IMR-90 (cell line): ENCODE measurements at regions not wholly inside any gene's neighbourhood (a gene's known extent, or its start where the extent isn't known, plus 50 kb on each side); places are given as distances from the start of the nearest gene placed in this dataset.

Experiments
- ATAC-seq: fragments of 200-7000 bp; cut with Tn5 transposase; 2 replicates; pipeline ENCODE4 v1.9.1; 2020; ENCODE audit warnings: low read depth, mild to moderate bottlenecking, moderate library complexity
- BruUV-seq: library from RNA; stranded (reverse); fragments of 400-500 nt; replicated peaks from 2 replicates; lab custom pipeline; 2021; lab: Mats Ljungman, UMichigan
- CTCF ChIA-PET: fragments of 300-600 bp; formaldehyde crosslinking; extraction: SDS; loops from one replicate; lab custom pipeline; 2021; ENCODE audit warnings: antibody characterized with exemption; lab: Yijun Ruan, JAX
- POLR2A ChIA-PET: fragments of 300-600 bp; sonication (Branson Sonifier 250); formaldehyde crosslinking; loops from one replicate; lab custom pipeline; 2022; ENCODE audit warnings: antibody characterized with exemption; ENCODE audit not compliant: unreplicated experiment; lab: Charles Lee
- DNase-seq: peaks from one replicate; pipeline ENCODE4 v3.0.0; 2013
- H2AFZ ChIP-seq: replicated peaks from 2 replicates; pipeline ENCODE3; 2013; ENCODE audit warnings: low read length, mild to moderate bottlenecking; ENCODE audit not compliant: poor library complexity
- H2AK5ac ChIP-seq: 2 replicates; pipeline ENCODE4 v1.6.1; 2013; ENCODE audit warnings: low read depth, low read length, inconsistent platforms
- H2AK9ac ChIP-seq: replicated peaks from 2 replicates; pipeline ENCODE3; 2013; ENCODE audit warnings: mild to moderate bottlenecking, low read depth, low read length, moderate library complexity; ENCODE audit not compliant: poor library complexity
- H2BK120ac ChIP-seq: 2 replicates; pipeline ENCODE4 v1.6.1; 2013; ENCODE audit warnings: low read depth, low read length, inconsistent platforms
- H2BK15ac ChIP-seq: 3 replicates; pipeline ENCODE4 v1.6.1; 2013; ENCODE audit warnings: low read depth, low read length, inconsistent platforms
- H2BK20ac ChIP-seq: 2 replicates; pipeline ENCODE4 v1.6.1; 2013; ENCODE audit warnings: low read depth, mild to moderate bottlenecking, inconsistent platforms, low read length, moderate library complexity
- H2BK5ac ChIP-seq: 2 replicates; pipeline ENCODE4 v1.6.1; 2013; ENCODE audit warnings: mild to moderate bottlenecking, low read depth, low read length, inconsistent platforms; ENCODE audit not compliant: poor library complexity, severe bottlenecking
- H3K14ac ChIP-seq: replicated peaks from 2 replicates; pipeline ENCODE4 v1.6.1; 2013; ENCODE audit warnings: low read depth, low read length, inconsistent platforms
- H3K18ac ChIP-seq: 2 replicates; pipeline ENCODE4 v1.6.1; 2013; ENCODE audit warnings: low read depth, low read length, control low read depth
- H3K23ac ChIP-seq: 2 replicates; pipeline ENCODE4 v1.6.1; 2013; ENCODE audit warnings: low read depth, low read length, inconsistent platforms
- H3K27ac ChIP-seq: 2 replicates; pipeline ENCODE4 v1.5.1; 2013; ENCODE audit warnings: mild to moderate bottlenecking, control low read depth, low read length; ENCODE audit not compliant: insufficient read depth
- H3K27me3 ChIP-seq: 2 replicates; pipeline ENCODE4 v1.6.1; 2013; ENCODE audit warnings: low read length; ENCODE audit not compliant: control insufficient read depth, insufficient read depth
- H3K36me3 ChIP-seq: 2 replicates; pipeline ENCODE4 v1.6.1; 2013; ENCODE audit warnings: low read length, mixed read lengths; ENCODE audit not compliant: control insufficient read depth, insufficient read depth
- H3K4ac ChIP-seq: 2 replicates; pipeline ENCODE4 v1.6.1; 2013; ENCODE audit warnings: low read depth, low read length, inconsistent platforms
- H3K4me1 ChIP-seq: 2 replicates; pipeline ENCODE4 v1.6.1; 2013; ENCODE audit warnings: low read length, mixed read lengths; ENCODE audit not compliant: control insufficient read depth, insufficient read depth
- H3K4me2 ChIP-seq: 2 replicates; pipeline ENCODE4 v1.6.1; 2013; ENCODE audit warnings: low read depth, mild to moderate bottlenecking, control low read depth, low read length, moderate library complexity
- H3K4me3 ChIP-seq: 2 replicates; pipeline ENCODE4 v1.5.1; 2013; ENCODE audit warnings: low read depth, mild to moderate bottlenecking, control low read depth, low read length, moderate library complexity; ENCODE audit not compliant: insufficient read depth
- H3K56ac ChIP-seq: 2 replicates; pipeline ENCODE4 v1.6.1; 2013; ENCODE audit warnings: low read length, inconsistent platforms; ENCODE audit not compliant: insufficient read depth; ENCODE audit errors: extremely low read depth
- H3K79me1 ChIP-seq, 2 experiments: 2 replicates each; pipeline ENCODE4 v1.6.1; 2013; ENCODE audit warnings: low read length in 2 of 2, inconsistent platforms in 1 of 2, low read depth in 1 of 2
- H3K9ac ChIP-seq: 2 replicates; pipeline ENCODE4 v1.6.1; 2013; ENCODE audit warnings: low read depth, low read length, control low read depth
- H3K9me1 ChIP-seq: 2 replicates; pipeline ENCODE4 v1.6.1; 2013; ENCODE audit warnings: low read length, inconsistent platforms; ENCODE audit not compliant: insufficient read depth
- H3K9me3 ChIP-seq: 2 replicates; pipeline ENCODE4 v1.6.1; 2013; ENCODE audit warnings: low read length; ENCODE audit not compliant: control insufficient read depth, insufficient read depth
- H4K20me1 ChIP-seq: 2 replicates; pipeline ENCODE4 v1.6.1; 2013; ENCODE audit warnings: low read length, inconsistent platforms; ENCODE audit not compliant: insufficient read depth
- H4K5ac ChIP-seq: 2 replicates; pipeline ENCODE4 v1.6.1; 2013; ENCODE audit warnings: mild to moderate bottlenecking, low read depth, low read length, control low read depth
- H4K8ac ChIP-seq, 2 experiments: 2 replicates each; pipeline ENCODE4 v1.6.1; 2013; ENCODE audit warnings: low read depth in 2 of 2, low read length in 2 of 2, control low read depth in 1 of 2, inconsistent platforms in 1 of 2
- H4K91ac ChIP-seq: 2 replicates; pipeline ENCODE4 v1.6.1; 2013; ENCODE audit warnings: low read depth, low read length, inconsistent platforms; ENCODE audit not compliant: insufficient read depth
- BHLHE40 ChIP-seq: fragments of 150-350 bp; IDR thresholded peaks from 2 replicates; pipeline ENCODE4 v1.6.1; 2016; ENCODE audit warnings: mild to moderate bottlenecking, low read depth, low read length
- RAD21 ChIP-seq: IDR thresholded peaks from 2 replicates; pipeline ENCODE4 v1.6.1; 2012; ENCODE audit warnings: low read length, improper control_type of control experiment
- SMC3 ChIP-seq: fragments of 150-350 bp; IDR thresholded peaks from 2 replicates; pipeline ENCODE4 v1.6.1; 2016; ENCODE audit warnings: low read depth, mild to moderate bottlenecking, antibody characterized with exemption, low read length, moderate library complexity
- WGBS, 2 experiments: methylation state at CpG; one replicate each; pipeline versions ENCODE4 v1.1.5 to v1.1.7; 2013; ENCODE audit warnings: missing lambda C conversion rate in 2 of 2; ENCODE audit not compliant: insufficient read length in 1 of 2; ENCODE audit errors: extremely low coverage in 2 of 2; 5-methylcytosine and 5-hydroxymethylcytosine counted together
- dilution Hi-C: fragments of 300-500 bp; cut with HindIII; formaldehyde crosslinking; loops from one replicate; pipeline ENCODE4 v1.14.3; 2018; ENCODE audit warnings: low sequenced_read_pairs; ENCODE audit not compliant: unreplicated experiment
- in situ Hi-C: fragments of 300-500 bp; cut with MboI; formaldehyde crosslinking; loops from 3 replicates; pipeline ENCODE4 v1.14.3; 2019; ENCODE audit warnings: low sequenced_read_pairs, inconsistent platforms, mixed read lengths
- intact Hi-C: fragments of 100-400 bp; cut with micrococcal nuclease; formaldehyde crosslinking; loops from 2 replicates; pipeline ENCODE4 v1.10.0; 2022
- TF ChIP-seq, protein P1 (sequence below): fragments of 150-350 bp; IDR thresholded peaks from 2 replicates; pipeline ENCODE4 v1.6.1; 2016; ENCODE audit warnings: low read depth, mild to moderate bottlenecking, low read length, moderate library complexity, borderline replicate concordance
- TF ChIP-seq, protein P2 (sequence below): fragments of 150-350 bp; IDR thresholded peaks from 2 replicates; pipeline ENCODE4 v1.6.1; 2017; ENCODE audit warnings: mild to moderate bottlenecking, antibody characterized with exemption, low read length, low read depth

GRCh38 chr12:94712815-94713515 lies 62.6 kb upstream of the TMCC3 start:
- Histone ChIP-seq H3K4ac (no peak overlapping the region), H4K20me1 (no peaks in the 10 kb centered on the region), H3K14ac (no peak overlapping the region), H2BK20ac (no peak overlapping the region), H4K8ac (no peak overlapping the region), H2BK15ac (no peak overlapping the region; the same call in 2 of the 3 replicates), H3K27ac (no peak overlapping the region), H3K56ac (no peak overlapping the region), H4K5ac (no peak overlapping the region), H3K4me2 (no peak overlapping the region), H2AK5ac (no peak overlapping the region), H3K18ac (no peak overlapping the region), H3K79me1 (no peaks in the 10 kb centered on the region), H4K91ac (no peak overlapping the region), H2AFZ (peak overlapping the region; percentile 25), H2AK9ac (no peak overlapping the region), H3K4me1 (no peaks in the 10 kb centered on the region), H3K9me3 (no peaks in the 10 kb centered on the region), H3K4me3 (no peak overlapping the region), H3K27me3 (peaks cover 30% of the 10 kb centered on the region), H3K9ac (no peak overlapping the region), H2BK5ac (no peak overlapping the region), H3K23ac (no peak overlapping the region), H3K9me1 (no peaks in the 10 kb centered on the region), H2BK120ac (no peak overlapping the region), H3K36me3 (no peaks in the 10 kb centered on the region)
- dilution Hi-C loops (no loop called here), intact Hi-C loops (no loop called here), in situ Hi-C loops (no loop called here)
- DNase-seq (no peak), ATAC-seq (no peak)
- no CpG with 5 or more reads among the region's 7 CpGs for WGBS, 2 experiments
- POLR2A ChIA-PET = no interaction called here
- CTCF ChIA-PET = no interaction called here
- no TSS peak for BruUV-seq
- TF ChIP-seq, protein P1, sequence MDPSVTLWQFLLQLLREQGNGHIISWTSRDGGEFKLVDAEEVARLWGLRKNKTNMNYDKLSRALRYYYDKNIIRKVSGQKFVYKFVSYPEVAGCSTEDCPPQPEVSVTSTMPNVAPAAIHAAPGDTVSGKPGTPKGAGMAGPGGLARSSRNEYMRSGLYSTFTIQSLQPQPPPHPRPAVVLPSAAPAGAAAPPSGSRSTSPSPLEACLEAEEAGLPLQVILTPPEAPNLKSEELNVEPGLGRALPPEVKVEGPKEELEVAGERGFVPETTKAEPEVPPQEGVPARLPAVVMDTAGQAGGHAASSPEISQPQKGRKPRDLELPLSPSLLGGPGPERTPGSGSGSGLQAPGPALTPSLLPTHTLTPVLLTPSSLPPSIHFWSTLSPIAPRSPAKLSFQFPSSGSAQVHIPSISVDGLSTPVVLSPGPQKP = no peak
- TF ChIP-seq, protein P2, sequence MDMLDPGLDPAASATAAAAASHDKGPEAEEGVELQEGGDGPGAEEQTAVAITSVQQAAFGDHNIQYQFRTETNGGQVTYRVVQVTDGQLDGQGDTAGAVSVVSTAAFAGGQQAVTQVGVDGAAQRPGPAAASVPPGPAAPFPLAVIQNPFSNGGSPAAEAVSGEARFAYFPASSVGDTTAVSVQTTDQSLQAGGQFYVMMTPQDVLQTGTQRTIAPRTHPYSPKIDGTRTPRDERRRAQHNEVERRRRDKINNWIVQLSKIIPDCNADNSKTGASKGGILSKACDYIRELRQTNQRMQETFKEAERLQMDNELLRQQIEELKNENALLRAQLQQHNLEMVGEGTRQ = no peak
- TF ChIP-seq BHLHE40 = no peak
- no peak for TF ChIP-seq SMC3
- TF ChIP-seq RAD21 = no peak
